Cerebellar cortex (tissue), 1 donor: ENCODE measurements at regions not wholly inside any gene's neighbourhood (a gene's known extent, or its start where the extent isn't known, plus 50 kb on each side); places are given as distances from the start of the nearest gene placed in this dataset.

Experiments
- DNase-seq: peaks from one replicate; pipeline ENCODE4 v3.0.0-alpha.2; 2015; ENCODE audit warnings: low spot score

DNA sequence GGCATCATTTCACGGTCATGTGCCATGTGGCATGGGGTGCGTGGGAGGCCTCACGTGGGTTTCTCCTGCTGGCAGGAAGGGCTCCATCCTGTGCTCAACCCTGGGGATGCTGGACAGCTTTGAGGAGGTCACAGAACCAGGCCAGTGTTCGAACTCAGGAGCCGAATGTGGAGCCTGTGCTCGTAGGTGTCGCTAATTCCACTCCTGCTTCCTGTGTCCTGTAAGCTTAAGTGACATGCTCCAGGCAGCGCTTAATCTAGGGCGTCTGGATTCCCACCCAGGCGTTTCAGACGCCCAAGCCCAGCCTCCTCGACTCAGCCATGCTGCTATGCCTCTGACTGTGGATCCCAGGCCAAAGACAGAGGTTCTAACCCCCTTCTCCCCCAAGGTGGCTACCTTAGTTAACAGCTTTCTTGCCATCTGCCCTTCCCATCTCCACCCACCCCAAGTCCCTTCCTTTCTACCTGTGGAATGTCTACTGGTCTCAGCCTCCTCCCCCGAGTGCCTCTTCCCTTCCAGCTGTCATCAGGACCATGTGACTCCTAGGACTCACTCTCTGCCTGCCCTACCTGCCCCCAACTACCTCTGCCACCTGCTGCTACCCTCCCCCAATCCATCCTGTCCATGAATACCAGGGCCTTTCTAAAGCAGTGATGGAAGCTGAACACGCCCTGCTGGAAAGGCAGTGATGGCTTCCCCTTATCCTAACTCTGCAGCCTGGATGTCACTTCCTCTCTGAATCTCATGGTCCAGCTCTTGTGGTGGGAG lies 255.1 kb downstream of the CDH26 start:
- DNase-seq: no peak

DNA sequence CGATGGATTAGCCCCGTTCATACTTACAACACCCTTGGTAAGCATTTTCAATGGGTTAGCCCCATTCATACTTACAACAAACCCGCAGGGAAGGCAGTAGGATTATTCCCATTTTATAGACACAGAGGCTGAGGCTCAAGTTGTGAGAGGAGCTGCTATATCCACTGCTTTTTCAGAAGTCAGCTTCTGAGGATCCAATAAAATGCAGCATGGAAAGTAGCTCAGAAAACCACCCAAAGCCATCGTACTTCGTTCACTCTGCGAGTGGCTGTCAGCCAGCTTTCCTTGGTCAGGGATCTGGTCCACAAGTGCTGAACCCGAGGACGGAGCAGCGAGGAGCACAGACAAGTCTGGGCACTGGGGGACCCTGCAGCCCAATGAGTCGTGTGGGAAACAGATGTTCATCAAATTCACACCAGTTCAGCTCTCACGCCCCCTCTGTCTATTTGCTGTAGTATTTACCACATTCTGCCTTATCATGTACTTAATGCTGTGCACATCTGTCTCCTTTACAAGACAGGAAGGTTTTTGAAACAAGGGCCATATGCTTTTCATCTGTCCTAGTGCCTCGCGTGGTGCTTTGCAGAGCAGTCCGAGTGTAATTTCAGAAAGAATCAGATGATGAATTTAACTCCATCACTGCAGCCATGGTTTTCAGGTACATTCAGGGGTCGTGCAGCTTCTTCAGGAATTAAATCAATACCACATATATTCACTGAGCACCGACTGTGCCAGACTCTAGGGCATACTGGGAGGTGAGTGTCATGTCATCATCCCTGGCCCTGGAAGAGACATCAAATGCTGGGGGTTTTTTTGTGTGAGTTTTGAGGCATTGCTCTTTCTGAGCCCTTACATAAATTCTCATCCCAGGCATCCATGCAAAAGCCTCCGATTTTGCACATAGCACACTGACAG lies 256.9 kb downstream of the CDH26 start:
- no peak for DNase-seq

DNA sequence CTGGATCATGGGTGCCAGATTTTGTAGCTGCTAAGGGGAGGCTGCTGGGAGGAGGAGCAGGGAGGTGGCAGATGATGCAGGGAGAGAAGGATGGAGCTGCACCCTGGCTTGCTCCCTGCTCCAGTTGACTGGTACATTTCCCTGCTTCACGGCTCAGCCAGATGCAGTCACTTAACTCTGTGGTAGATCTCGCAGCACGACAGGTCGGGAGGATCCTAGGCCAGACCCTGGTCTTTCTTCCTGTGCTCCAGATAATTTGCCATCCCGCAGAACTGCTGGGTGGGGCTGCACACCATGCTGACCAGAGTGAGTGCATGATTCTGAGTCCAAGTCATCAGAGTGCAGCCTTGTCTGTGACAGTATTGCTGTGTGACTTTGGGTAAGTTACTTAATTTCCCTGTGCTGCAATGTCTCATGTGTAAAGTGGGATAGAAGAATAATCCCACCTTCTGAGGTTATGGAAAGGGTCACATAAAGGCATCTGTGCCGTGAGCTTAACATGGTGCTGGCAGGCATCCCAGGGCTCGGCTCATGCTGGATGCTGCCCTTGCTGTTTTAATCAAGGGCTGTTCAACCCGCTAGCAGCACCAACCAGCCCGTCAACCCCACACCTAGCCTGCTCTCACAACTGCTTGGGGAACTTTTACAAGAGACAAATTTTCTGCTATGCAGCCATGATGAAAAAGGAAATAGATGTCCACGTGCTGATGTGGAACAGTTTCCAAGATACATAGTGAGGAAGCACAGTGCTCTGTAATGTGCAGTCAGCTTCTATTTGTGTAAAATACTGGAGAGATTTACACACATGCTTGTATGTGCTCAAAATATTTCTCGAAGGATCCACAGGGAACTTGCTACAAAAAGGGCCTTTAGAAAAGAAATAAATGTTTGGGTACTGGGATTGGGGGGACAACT lies 257.9 kb downstream of the CDH26 start:
- no peak for DNase-seq

DNA sequence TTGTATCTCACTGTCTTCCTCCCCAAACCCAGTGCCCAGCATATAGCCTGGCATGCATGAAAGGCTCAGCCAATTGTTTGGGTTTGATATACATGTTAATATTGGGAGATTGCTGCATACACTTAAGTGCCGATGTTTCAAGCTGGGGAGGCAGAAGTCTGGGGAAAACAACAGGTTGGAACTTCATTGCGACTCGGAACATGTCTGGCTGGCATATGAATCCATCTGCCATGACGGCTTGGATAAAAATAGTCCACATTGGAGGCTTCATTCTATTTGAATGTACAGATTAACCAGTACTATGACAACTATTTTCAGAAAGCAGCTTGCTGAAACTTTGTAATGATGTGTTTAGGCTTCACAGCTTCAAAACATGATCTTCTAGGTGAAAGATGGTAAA lies 261.0 kb downstream of the CDH26 start:
- DNase-seq: no peak

DNA sequence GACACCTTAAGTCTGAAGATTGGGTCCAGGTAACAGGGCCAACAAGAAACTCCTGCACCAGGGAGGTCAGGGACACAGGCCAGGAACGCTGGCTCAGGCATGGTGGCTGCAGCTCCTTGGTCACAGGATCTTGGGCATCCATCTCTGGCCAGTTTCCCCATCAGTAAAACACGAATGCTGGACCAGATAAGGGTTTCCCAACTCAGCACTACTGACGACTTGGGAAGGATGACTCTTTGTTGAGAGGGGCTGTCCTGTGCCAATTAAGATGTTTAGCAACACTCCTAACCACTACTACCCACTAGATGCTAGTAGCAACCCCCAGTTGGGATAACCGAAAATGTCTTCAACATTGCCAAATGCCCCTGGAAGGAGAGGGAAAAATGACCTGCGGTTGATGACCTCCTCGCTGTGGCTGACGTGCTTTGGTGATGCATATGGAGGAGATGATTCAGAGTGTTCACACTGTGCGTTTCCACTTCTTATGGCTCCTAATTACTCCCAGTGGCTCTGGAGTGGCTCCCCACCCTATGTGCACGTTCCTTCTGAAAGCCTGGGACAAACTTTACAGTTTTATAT lies 261.9 kb downstream of the CDH26 start:
- no peak for DNase-seq

DNA sequence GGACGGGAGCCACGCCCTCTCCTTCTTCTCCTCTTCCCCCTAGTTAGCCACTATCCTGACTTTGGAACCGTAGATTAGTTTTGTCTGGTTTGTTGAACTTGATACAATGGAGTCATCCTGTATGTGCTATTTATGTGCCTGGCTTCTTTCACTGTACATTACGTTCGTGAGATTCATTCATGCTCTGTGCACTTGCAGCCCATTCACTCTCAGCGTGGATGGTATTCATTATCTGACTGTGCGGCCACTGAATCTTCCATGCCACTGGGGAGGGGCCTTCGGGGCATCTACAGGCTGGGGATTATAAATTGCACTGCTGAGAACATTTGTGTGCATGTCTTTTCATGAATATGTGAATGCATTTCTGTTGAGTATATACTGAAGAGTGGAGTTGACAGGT lies 262.5 kb downstream of the CDH26 start:
- DNase-seq: no peak

DNA sequence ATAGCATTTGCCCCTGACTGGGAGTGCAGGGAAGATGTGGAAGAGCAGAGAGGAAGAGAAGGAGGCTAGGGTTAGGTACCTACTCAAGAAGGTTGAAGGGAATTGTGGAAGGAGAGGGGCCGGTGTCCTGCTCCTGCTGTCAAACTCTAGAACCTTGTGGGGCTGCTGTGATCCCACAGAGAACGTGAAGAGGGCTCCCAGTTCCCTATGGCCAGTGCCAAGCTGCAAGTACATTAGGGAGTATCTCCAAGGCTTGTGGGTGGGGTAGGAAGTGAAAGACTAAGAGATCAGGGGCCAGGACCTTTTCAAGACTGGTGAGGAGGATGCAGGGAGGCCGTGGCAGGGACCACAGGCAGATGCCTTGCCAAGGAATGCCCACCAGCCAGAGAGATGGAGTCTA lies 263.4 kb downstream of the CDH26 start:
- DNase-seq: no peak

DNA sequence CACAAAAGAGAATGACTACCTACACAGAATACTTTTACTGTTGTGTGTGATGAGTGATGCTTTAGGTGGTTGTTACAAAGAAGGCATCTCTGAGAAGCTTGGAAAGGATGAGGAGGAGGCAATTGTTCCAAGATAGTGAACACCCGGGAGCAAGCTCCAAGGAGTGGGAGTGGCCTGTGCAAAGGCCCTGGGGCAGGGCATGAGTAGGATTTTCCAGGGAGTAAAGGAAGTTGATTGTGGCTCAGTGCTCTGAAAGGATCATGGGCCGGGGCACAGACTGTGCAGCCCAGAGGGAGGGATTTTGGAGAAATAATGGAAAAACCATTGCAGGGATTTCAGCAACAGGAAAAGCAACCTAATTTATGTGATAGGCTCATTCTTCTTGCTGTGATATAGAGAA lies 264.3 kb downstream of the CDH26 start:
- DNase-seq: no peak

DNA sequence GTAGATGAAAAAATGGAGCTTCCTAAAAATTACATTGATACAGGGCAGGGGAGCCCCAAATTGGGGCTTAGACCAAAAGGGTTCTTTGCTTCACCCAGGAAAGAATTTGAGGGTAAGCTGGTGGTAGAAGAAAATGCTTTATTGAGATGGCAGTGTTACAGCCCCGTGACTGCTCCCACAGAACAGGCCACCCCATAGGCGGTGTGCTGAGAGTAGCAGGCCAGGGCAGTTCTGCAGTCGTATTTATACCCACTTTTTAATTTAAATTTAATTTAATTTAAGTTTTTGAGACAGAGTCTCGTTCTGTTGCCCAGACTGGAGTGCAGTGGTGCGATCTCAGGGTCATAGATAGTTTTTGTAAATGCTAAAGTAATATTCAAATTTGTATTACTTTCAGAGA lies 265.0 kb downstream of the CDH26 start:
- no peak for DNase-seq

DNA sequence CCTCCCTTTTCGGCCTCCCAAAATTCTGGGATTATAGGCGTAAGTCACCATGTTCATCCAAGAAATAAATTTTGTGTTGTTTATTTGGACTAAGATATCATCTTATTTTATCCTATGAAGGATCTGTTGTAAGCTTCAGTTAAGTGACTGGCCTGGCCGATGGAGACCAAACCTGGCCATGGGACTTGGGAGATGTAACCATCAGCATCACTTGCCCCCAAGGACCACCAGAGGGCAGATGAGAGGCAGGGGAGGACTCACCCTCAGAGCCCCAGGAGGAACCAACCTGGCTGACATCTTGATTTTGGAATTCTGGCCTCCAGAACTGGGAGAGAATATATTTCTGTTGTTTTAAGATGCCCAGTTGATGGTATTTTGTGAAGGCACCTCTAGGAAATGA lies 266.7 kb downstream of the CDH26 start:
- DNase-seq: no peak

DNA sequence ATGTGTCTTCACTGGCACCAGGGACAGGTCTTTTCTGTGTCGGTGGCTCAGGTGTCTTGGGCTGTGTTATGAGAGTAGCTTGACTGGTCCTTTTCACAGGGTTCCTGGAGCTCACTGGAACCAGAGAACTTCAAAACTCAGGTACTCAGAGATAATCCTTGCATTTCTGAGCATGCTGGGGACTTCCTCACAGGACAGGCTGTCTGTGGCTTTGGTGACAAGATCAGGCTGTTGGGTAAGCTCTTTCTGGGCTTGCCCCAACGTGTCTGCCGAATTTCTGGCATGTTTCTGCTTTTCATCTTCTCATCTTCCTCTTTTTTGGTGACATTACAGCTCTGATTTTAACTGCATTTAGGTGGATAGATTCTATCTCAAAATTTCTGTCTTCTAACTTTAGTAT lies 270.0 kb downstream of the CDH26 start:
- no peak for DNase-seq

DNA sequence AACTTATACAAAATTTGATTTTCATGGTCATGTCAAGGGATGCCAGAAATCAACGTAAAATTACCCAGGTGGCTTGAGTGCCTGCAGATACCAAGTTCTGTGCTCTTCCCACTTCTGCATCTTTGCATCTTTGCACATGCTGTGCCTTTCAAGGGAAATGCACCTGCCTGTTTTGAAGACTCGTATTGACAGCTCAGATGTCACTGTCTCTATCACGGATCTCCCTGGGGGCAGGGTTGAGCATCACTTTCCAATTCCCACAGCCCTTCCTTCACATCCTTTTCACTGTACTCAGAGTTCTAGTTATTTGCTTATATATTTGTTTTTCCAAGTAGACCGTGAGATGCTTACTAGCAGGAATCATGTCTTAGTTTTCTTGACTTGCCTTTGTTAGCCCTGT lies 274.2 kb downstream of the CDH26 start:
- no peak for DNase-seq

DNA sequence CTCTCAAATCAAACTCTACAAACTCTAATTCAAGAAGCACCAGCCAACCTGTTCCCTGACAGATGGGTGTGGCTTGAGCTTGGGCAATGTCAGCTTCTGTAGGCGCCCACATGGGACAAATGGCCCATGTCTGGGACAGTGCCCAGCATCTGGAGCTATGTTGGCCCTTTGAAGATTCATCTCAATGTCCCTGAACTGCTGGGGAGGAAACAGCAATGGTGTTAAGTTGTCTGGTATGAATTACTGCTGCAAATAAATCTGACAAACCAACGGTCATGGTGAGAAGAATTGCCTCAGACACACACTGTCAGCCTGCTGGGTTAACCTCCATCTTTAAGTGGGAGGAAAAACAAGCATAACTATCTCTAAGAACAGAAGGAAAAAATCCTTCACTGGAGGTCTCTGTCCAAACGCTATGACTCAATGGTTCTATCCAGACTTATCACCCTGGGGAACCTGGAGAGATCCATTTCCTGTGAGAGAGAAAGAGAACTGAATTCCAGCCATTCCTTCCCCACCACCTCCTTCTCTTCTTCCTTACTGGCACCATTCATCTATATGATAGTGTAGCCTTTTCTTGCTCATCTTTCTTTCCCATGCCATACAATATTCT lies 274.9 kb downstream of the CDH26 start:
- DNase-seq: no peak

DNA sequence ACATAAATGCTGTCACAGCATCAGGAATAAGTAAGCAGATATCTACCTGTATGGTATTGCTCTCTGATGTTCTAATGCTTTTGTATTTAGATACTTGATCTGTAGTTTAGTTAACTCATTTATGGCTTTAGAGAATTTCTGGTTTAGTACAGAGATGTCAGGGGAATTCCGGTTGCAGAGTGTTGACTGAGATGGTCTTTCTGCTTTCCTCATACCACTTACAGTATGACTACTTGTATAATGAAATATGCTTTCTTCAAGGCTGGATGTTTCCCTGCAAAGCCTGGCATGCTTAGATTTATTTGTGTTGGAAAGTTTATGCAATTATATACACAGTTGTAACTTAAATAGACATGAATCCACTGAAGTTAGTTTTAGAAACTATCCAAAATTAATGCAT lies 278.4 kb downstream of the CDH26 start:
- DNase-seq: no peak

DNA sequence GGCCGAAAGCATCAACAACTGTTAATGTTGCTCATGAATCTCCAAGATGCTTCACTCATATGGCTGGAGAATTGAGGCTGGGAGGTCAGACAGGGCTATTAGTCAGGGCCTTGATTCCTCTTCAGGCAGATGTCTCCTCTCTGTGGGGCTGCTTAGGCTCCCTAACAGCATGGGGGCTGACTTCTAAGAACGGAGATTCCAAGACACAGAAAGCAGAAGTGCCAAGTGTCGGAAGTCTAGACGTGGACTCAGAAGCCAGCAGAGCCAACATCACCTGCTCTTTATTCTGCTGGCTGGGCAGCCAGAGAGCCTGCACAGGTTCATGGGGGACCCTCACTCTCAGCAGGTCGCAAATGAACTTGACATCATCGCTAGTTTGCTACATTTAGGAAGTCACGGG lies 279.8 kb downstream of the CDH26 start:
- no peak for DNase-seq

DNA sequence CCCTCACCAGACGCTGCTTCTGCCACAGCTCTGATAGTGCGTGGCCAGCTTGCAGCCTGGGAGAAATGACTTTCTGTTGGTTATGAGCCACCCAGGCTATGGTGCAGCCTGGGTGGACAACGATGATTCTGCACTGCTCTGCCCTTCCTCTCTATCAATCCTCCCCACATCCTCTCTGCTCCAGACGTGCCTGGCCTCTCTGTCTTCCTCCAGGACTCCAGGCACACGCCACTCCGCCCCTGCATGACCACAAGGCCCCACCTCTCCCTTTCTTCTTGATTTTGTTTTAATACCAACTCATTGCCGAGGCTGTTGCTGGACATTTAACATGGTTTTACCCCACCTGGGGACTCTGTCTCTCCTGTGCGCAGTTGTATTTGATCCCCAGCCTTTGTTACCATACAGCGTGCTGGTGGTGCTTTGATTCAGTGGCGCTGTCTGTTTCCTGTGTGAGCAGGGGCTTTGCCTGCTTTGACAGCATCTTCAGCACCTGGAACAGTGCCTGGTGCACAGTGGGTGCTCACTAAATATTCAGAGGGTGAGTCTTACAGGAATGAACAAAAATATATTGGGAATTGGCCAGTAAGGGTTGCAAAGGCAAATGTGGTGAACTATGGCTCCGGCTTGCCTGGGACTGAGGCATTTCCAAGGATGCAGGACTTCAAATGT lies 280.9 kb downstream of the CDH26 start:
- DNase-seq: no peak

DNA sequence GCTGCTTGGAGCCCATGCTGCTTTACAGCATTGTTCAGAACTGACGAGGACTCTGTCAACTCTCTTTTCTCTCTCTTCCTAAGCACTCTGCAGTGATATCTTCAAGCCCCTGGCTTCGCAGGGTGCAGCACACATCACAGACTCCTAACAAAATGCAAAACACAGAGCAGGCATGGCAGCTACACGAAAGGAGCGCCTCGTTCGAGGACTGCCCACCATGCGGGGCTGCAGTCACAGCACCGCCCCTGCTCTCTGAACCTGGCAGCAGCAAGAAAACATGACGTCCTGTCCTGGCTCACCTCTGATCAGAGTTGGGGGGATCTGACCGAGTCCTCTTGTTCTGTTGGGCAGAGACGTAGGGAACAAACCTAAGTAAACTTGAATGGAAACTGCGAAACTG lies 281.7 kb downstream of the CDH26 start:
- no peak for DNase-seq

DNA sequence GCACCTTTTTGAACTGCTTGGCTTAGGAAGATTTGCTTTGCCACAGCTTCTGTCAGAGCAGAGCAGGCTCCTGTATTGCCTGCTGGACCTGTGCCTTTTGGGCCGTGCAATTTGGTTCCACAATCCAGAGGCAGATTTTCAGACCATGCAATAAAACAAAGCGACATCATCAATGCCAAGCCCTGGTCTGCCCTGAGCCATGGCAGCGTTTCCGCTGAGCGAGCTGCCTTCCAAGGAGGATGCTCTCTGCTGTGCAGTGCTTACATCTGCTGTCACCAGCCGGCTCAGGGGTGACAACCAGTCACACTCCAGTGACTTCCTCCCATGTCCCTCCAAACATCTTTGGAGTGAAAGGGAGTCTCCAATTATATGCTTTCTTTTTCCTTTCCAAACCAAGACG lies 282.2 kb downstream of the CDH26 start:
- no peak for DNase-seq

DNA sequence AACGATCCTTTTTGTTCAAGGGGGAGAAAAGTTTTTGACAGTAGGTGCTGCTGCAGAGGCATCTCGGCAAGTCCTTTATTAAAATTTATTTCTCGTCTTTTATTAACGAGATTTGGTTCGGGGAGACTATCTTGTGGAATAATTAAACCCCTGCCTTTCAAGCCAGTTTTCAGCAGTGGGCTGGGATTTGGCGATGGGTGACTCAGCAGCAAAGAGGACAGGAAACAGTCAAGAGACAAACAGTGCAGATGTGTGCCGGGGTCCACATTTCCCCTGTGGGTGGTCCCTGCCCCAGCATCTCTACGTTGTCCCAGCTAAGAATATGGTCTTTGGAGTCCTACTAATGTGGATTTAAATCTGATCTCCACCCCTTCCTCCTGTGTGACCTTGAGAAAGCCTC lies 282.8 kb downstream of the CDH26 start:
- no peak for DNase-seq

DNA sequence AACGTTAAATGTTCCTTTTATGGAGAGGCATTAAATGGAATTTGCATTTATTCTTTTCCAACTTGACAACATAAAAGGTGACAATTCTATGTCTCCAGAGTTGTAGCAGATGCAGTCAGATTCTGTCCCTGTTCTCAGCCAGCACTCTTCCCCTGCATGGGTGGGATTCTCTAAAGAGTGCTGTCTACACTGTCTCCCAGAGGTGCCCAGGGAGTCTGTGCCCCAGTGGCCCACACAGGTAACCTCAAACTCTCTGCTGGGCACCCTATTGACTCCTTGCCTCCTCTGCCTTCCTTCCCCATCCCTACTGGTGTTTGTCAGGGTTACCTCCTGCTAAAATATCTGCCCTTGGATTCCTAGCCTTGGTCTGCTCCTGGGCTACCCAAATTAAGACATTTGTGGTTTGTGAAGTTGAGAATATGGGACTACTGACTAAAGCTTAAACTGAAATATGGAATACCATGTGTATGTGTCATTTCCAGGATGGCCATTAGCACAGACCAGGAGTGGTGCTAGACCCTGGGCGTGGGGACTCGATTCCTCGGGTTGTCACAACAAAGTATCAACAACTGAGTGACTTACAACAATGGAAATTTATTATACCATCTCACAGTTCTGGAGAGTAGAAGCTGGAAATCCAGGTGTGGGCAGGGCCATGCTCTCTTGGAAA lies 284.7 kb downstream of the CDH26 start:
- DNase-seq: no peak
